AG10803 (cell line): ENCODE measurements at regions not wholly inside any gene's neighbourhood (a gene's known extent, or its start where the extent isn't known, plus 50 kb on each side); places are given as distances from the start of the nearest gene placed in this dataset.

Experiments
- DNase-seq: peaks from one replicate; pipeline ENCODE4 v3.0.0; 2010; ENCODE audit warnings: low read depth
- H3K4me3 ChIP-seq: 2 replicates; pipeline ENCODE4 v1.5.1; 2011; ENCODE audit warnings: mild to moderate bottlenecking, low read length, control low read depth
- TF ChIP-seq, protein P1 (sequence below): conservative IDR thresholded peaks from 2 replicates; pipeline ENCODE4 v1.5.1; 2011; ENCODE audit warnings: mild to moderate bottlenecking, low read length, control low read depth, inconsistent platforms

DNA sequence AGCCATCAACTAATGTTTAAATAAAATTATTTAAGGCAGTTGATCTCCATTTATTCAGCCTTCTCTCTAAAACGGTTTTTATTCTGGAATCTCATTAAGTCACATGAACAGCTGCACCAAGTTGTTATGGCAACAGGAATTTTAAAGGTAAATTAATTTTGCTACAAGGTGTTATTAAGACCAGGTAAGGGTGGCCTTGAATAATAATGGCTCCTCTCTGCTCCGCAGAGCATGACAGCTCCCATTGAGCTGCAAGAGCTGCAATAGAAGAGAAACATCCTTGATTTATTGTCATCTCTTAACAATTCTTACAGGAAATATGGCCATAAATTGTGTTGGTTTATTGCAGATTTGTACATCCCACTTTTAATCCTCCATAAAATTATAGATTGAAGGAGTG, 165.8 kb downstream of the KLF6 start:
- TF ChIP-seq, protein P1, sequence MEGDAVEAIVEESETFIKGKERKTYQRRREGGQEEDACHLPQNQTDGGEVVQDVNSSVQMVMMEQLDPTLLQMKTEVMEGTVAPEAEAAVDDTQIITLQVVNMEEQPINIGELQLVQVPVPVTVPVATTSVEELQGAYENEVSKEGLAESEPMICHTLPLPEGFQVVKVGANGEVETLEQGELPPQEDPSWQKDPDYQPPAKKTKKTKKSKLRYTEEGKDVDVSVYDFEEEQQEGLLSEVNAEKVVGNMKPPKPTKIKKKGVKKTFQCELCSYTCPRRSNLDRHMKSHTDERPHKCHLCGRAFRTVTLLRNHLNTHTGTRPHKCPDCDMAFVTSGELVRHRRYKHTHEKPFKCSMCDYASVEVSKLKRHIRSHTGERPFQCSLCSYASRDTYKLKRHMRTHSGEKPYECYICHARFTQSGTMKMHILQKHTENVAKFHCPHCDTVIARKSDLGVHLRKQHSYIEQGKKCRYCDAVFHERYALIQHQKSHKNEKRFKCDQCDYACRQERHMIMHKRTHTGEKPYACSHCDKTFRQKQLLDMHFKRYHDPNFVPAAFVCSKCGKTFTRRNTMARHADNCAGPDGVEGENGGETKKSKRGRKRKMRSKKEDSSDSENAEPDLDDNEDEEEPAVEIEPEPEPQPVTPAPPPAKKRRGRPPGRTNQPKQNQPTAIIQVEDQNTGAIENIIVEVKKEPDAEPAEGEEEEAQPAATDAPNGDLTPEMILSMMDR: no peak

DNA sequence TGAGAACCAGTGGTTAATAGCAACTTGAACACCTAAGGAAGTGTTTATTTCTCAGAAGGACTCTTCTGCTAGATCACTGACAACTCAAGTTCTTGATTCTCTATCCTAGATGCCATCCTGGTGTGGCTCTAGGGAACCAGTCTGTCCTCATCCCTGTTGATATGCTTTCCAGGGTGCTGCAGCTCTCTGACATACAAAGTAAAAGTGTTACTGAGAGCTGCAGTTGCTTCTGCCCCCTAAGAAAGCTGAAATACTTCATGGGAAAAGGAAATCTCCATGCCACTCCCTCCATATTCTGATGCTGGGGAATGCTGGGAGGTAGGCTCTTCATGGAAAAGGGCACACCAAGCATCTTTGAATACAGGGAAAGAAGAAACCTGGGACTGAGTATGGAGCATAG, 168.1 kb downstream of the KLF6 start:
- H3K4me3 ChIP-seq: no peak overlapping the region
- TF ChIP-seq, protein P1: no peak
- DNase-seq: no peak

More for the DNA sequence above, 165.8 kb downstream of the KLF6 start:
- no peak overlapping the region for H3K4me3 ChIP-seq
- DNase-seq: no peak

DNA sequence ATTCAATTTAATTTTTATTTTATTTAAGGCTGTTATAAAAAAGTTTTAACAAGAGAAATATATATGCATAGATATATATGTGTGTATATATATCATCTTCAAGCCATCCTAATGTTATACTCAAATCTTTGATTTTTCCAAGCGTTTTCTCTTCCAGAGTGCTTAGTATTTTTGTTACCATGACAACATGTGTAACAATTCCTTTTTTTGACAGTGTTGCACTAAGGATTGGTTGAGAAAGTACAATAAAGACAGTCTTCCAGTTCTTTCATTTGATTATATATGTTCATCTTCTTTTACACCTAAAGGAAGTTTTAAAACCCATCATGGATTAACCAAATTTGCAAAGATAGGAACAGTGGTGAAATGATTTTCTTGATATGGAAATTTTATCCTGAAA, 171.7 kb downstream of the KLF6 start:
- H3K4me3 ChIP-seq: no peak overlapping the region
- TF ChIP-seq, protein P1: no peak
- no peak for DNase-seq

DNA sequence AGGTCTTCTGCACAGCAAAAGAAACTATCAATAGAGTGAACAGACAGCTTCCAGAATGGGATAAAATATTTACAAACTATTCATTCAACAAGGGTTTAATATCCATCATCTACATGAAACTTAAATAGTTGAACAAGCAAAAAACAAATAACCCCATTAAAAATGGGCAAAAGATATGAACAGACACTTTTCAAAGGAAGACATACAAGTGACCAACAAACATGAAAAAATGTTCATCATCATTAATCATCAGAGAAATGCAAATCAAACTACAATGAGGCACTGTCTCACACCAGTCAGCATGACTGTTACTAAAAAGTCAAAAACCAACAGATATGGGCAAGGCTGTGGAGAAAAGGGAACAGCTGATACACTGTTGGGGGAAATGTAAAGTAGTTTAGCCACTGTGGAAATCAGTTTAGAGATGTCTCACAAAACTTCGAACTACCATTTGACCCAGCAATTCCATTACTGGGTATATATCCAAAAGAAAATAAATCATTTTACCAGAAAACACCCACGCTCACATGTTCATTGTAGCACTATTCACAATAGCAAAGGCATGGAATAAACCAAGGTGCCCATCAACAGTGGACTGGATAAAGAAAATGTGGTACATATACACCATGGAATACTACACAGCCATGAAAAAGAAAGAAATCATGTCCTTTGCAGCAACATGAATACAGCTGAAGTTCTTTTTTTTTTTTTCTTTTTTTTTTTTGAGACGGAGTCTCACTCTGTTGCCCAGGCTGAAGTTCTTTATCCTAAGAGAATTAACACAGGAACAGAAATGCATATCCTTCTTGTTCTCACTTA, 172.6 kb downstream of the KLF6 start:
- H3K4me3 ChIP-seq: no peak overlapping the region
- TF ChIP-seq, protein P1: no peak
- DNase-seq: no peak

DNA sequence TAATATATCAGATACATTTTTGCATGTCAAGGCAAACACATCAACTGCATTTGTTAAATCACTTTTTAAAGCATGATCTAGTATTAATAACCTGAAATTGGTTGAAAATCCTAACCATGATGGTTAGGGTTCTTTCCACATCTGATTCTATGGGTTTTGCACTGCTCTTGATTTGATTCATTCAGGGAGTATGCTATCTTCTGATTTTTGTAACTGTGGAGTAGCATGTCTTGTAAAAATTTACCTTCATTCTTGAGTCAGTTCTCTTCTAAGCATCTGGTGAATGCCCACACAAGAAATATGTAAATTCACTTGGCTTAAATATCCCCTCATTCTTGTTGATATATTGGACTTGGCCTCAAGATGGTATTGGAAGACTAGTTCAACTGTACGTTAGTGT, 178.7 kb downstream of the KLF6 start:
- no peak overlapping the region for H3K4me3 ChIP-seq
- TF ChIP-seq, protein P1: no peak
- no peak for DNase-seq

DNA sequence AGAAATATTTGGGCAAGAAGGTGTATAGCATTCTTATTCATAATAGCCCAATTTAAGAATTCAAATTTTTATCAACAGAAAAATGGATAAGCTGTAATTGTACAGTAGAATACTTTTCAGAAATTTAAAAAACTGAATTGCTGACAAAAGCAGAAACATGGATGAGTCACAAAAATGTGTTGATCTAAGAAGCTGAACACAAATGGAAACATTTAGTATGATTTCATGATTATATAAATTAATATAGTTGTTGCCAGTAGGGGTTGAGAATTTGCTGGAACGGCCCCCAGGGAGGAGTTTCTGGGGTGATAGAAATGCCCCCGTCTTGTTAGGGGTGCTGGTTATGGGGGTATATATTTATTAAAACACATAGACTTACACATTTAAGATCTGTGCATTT, 179.1 kb downstream of the KLF6 start:
- TF ChIP-seq, protein P1: no peak
- no peak overlapping the region for H3K4me3 ChIP-seq
- no peak for DNase-seq

DNA sequence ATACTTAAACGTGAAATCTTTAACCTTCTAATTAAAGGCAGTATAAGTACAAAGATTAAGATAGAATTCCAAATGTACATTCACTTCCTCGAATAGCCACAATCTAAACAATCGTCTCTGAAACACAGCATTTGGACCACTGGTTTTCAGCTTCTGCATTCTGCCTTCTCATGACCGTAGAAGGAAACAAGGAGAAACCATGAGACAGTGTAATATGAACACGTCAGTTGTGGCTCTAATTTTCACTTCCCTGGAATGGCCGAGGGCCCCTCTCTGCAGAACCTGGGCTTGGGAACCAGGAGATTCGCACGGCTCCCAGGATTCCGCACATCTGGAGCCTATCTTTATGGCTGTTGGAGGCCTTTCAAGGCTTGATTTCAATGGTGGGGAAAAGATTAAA, 189.3 kb downstream of the KLF6 start:
- TF ChIP-seq, protein P1: no peak
- DNase-seq: no peak
- no peak overlapping the region for H3K4me3 ChIP-seq
